Stimulated activated CD8-positive, alpha-beta memory T cell treated with anti-CD3 and anti-CD28 coated beads, Interleukin-4, amount 100 ng/mL, for 48 hours (primary cell): ENCODE measurements at regions not wholly inside any gene's neighbourhood (a gene's known extent, or its start where the extent isn't known, plus 50 kb on each side); places are given as distances from the start of the nearest gene placed in this dataset.

ENCODE experiments used
- DNase-seq: peaks from one replicate; pipeline ENCODE4 v3.0.0-alpha.2; 2020

GRCh38 chr3:177579419-177579818 lies 382.1 kb upstream of the TBL1XR1 start:
- no peak for DNase-seq

GRCh38 chr3:177580437-177580836 lies 383.2 kb upstream of the TBL1XR1 start:
- DNase-seq: no peak

GRCh38 chr3:177585271-177585670 lies 388.0 kb upstream of the TBL1XR1 start:
- DNase-seq: no peak

- DNase-seq: no peak
Measured at GRCh38 chr3:177589041-177589650, 391.9 kb upstream of the TBL1XR1 start.

GRCh38 chr3:177589911-177590381 lies 392.7 kb upstream of the TBL1XR1 start:
- DNase-seq: no peak

GRCh38 chr3:177590826-177591225 lies 393.5 kb upstream of the TBL1XR1 start:
- no peak for DNase-seq

GRCh38 chr3:177591379-177591778 lies 394.1 kb upstream of the TBL1XR1 start:
- no peak for DNase-seq

GRCh38 chr3:177594096-177594495 lies 396.8 kb upstream of the TBL1XR1 start:
- no peak for DNase-seq

GRCh38 chr3:177595530-177596188 lies 398.4 kb upstream of the TBL1XR1 start:
- no peak for DNase-seq

GRCh38 chr3:177596248-177596815 lies 399.1 kb upstream of the TBL1XR1 start:
- no peak for DNase-seq

GRCh38 chr3:177596816-177597271 lies 399.6 kb upstream of the TBL1XR1 start:
- DNase-seq: no peak

GRCh38 chr3:177597311-177598096 lies 400.2 kb upstream of the TBL1XR1 start:
- peak; percentile 36 for DNase-seq

- DNase-seq: no peak
Measured at GRCh38 chr3:177598097-177598833, 401.0 kb upstream of the TBL1XR1 start.

GRCh38 chr3:177599326-177599725 lies 402.0 kb upstream of the TBL1XR1 start:
- no peak for DNase-seq

GRCh38 chr3:177599837-177600236 lies 402.6 kb upstream of the TBL1XR1 start:
- no peak for DNase-seq

- no peak for DNase-seq
Measured at GRCh38 chr3:177600411-177600810, 403.1 kb upstream of the TBL1XR1 start.

GRCh38 chr3:177601152-177601551 lies 403.9 kb upstream of the TBL1XR1 start:
- no peak for DNase-seq

GRCh38 chr3:177602601-177603147 lies 405.4 kb upstream of the TBL1XR1 start:
- DNase-seq: no peak

GRCh38 chr3:177603148-177603603 lies 405.9 kb upstream of the TBL1XR1 start:
- no peak for DNase-seq

- no peak for DNase-seq
Measured at GRCh38 chr3:177604181-177604580, 406.9 kb upstream of the TBL1XR1 start.

- no peak for DNase-seq
Measured at GRCh38 chr3:177606891-177607290, 409.6 kb upstream of the TBL1XR1 start.

GRCh38 chr3:177607589-177607988 lies 410.3 kb upstream of the TBL1XR1 start:
- DNase-seq: no peak
